ENCODE measurements at regions not wholly inside any gene's neighbourhood (a gene's known extent, or its start where the extent isn't known, plus 50 kb on each side); places are given as distances from the start of the nearest gene placed in this dataset.

DNA sequence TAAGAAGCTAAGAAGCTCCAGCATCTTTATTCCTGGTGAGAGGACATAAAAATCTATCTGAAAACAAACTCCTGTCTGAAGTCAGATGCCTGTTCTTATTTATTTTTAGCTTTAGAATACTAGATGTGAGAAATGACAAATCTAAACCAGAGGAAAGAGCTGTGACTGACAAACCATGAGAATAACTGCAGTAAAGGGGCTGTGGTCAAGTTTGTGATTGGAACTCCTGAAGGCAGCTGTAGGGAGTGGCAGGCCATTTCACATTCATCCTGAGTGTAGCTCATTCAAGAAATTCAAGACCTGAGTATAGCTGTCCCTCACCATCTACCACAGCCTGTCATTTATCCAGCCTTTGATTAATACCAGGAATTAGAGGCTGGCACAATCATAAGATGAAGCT lies 718.8 kb downstream of the BRINP1 start:
- no peak overlapping the region for H3K4me3 ChIP-seq (ENCODE audit: low read depth, low read length)
- TF ChIP-seq CTCF (IDR thresholded peaks at IDR 0.05; ENCODE audit: low read depth, low read length): no peak
- DNase-seq (ENCODE audit: low read depth, low spot score): no peak
- in situ Hi-C loops (cut with HindIII; ENCODE audit: low sequenced_read_pairs): no loop called here

DNA sequence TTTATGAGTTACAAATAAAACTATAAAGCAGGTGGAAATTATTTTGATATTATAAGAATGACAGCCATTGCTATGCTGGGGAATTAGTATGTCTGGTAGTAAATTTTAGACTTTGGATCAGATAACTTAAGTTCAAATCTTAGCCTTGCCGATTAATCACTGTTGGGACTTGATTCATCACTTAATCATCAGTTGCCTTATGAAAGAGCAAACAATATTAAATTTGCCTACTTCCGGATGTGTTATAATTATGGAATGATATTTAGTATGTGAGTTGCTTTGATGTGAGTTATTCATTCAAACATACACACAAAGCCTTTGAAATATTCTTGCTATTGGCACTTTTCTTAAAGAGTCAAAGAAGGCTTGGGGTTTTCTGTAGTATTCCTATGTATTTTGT lies 717.7 kb downstream of the BRINP1 start:
- TF ChIP-seq CTCF (IDR thresholded peaks at IDR 0.05; ENCODE audit: low read depth, low read length): no peak
- in situ Hi-C loops (cut with HindIII; ENCODE audit: low sequenced_read_pairs): no loop called here
- no peak overlapping the region for H3K4me3 ChIP-seq (ENCODE audit: low read depth, low read length)
- DNase-seq (ENCODE audit: low read depth, low spot score): no peak

GRCh38 chr9:118652258-118652657 lies 717.0 kb downstream of the BRINP1 start:
- in situ Hi-C loops (cut with HindIII; ENCODE audit: low sequenced_read_pairs): no loop called here
- H3K4me3 ChIP-seq (ENCODE audit: low read depth, low read length): no peak overlapping the region
- no peak for TF ChIP-seq CTCF (IDR thresholded peaks at IDR 0.05; ENCODE audit: low read depth, low read length)
- DNase-seq (ENCODE audit: low read depth, low spot score): no peak

- TF ChIP-seq CTCF (IDR thresholded peaks at IDR 0.05; ENCODE audit: low read depth, low read length): no peak
- H3K4me3 ChIP-seq (ENCODE audit: low read depth, low read length): no peak overlapping the region
- in situ Hi-C loops (cut with HindIII; ENCODE audit: low sequenced_read_pairs): no loop called here
- no peak for DNase-seq (ENCODE audit: low read depth, low spot score)
Measured at GRCh38 chr9:118652912-118653311, 716.3 kb downstream of the BRINP1 start.

DNA sequence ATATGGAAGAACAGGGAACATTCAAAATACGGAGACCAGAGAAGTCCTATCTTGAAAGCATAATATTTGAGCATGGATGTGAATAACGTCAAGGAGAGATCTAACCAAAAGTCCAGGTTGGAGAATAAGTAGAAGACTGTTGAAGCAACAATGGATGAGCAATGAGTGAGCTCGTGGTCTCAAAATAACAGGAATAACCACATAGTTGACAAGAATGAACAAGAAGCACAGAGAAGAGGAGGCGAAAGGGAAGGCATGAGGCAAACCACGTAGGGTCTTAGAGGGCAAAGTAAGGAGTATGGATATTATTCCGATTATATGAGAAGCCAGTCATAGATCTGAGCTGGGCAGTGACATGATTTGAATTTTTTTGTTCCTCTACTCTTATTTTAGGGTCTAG lies 710.2 kb downstream of the BRINP1 start:
- in situ Hi-C loops (cut with HindIII; ENCODE audit: low sequenced_read_pairs): no loop called here
- TF ChIP-seq CTCF (IDR thresholded peaks at IDR 0.05; ENCODE audit: low read depth, low read length): no peak
- DNase-seq (ENCODE audit: low read depth, low spot score): no peak
- H3K4me3 ChIP-seq (ENCODE audit: low read depth, low read length): no peak overlapping the region

- no peak for DNase-seq (ENCODE audit: low read depth, low spot score)
- H3K4me3 ChIP-seq (ENCODE audit: low read depth, low read length): no peak overlapping the region
- in situ Hi-C loops (cut with HindIII; ENCODE audit: low sequenced_read_pairs): no loop called here
- TF ChIP-seq CTCF (IDR thresholded peaks at IDR 0.05; ENCODE audit: low read depth, low read length): no peak
Measured at GRCh38 chr9:118665226-118665919, 703.9 kb downstream of the BRINP1 start.
